Common myeloid progenitor, CD34-positive (primary cell): ENCODE measurements at regions not wholly inside any gene's neighbourhood (a gene's known extent, or its start where the extent isn't known, plus 50 kb on each side); places are given as distances from the start of the nearest gene placed in this dataset.

Experiments
- CTCF ChIA-PET: fragments of 350-600 bp; sonication (Branson Sonifier 250); formaldehyde crosslinking; loops from one replicate; lab custom pipeline; 2021; ENCODE audit warnings: antibody characterized with exemption; lab: Charles Lee
- POLR2A ChIA-PET: fragments of 350-600 bp; sonication (Branson Sonifier 250); formaldehyde crosslinking; loops from one replicate; lab custom pipeline; 2021; ENCODE audit warnings: antibody characterized with exemption; lab: Charles Lee
- DNase-seq, 3 donors: peaks; one replicate each; pipeline versions ENCODE4 v3.0.0 to v3.0.0-alpha.2; 2013
- H3K27ac ChIP-seq, 2 experiments: 1 replicate in 1 of 2; 2 replicates in 1 of 2; pipeline ENCODE4 v1.7.0; 2013; ENCODE audit warnings: inconsistent platforms in 2 of 2, low read length in 2 of 2, mild to moderate bottlenecking in 2 of 2, low read depth in 1 of 2, moderate library complexity in 1 of 2; ENCODE audit not compliant: severe bottlenecking in 2 of 2, insufficient read depth in 1 of 2, poor library complexity in 1 of 2
- H3K27me3 ChIP-seq, 5 experiments: replicated peaks in 2 of 5; 1 replicate in 3 of 5; 2 replicates in 2 of 5; pipeline versions ENCODE4 v1.6.1 to v1.7.0; 2013; ENCODE audit warnings: low read length in 4 of 5, mild to moderate bottlenecking in 2 of 5, moderate library complexity in 2 of 5, inconsistent platforms in 1 of 5; ENCODE audit not compliant: insufficient read depth in 5 of 5, control insufficient read depth in 4 of 5
- H3K36me3 ChIP-seq, 4 experiments: 1 replicate in 2 of 4; 2 replicates in 2 of 4; pipeline versions ENCODE4 v1.6.1 to v1.7.0; 2013; ENCODE audit warnings: low read length in 3 of 4, control low read depth in 1 of 4, mild to moderate bottlenecking in 1 of 4; ENCODE audit not compliant: control insufficient read depth in 4 of 4, insufficient read depth in 4 of 4
- H3K4me1 ChIP-seq, 4 experiments: 1 replicate in 3 of 4; 2 replicates in 1 of 4; pipeline versions ENCODE4 v1.6.1 to v1.7.1; 2013; ENCODE audit warnings: low read length in 3 of 4, mild to moderate bottlenecking in 3 of 4, control low read depth in 1 of 4, inconsistent platforms in 1 of 4, moderate library complexity in 1 of 4; ENCODE audit not compliant: control insufficient read depth in 4 of 4, insufficient read depth in 4 of 4; ENCODE audit errors: control extremely low read depth in 1 of 4
- H3K4me3 ChIP-seq, 7 experiments: 1 replicate in 4 of 7; 2 replicates in 3 of 7; pipeline versions ENCODE4 v1.5.1 to v1.7.0; 2013; ENCODE audit warnings: mild to moderate bottlenecking in 7 of 7, low read length in 6 of 7, moderate library complexity in 6 of 7, inconsistent platforms in 2 of 7, low read depth in 2 of 7, control low read depth in 1 of 7; ENCODE audit not compliant: insufficient read depth in 4 of 7, control insufficient read depth in 1 of 7; ENCODE audit errors: extremely low read depth in 1 of 7
- H3K9me3 ChIP-seq, 5 experiments: 1 replicate in 4 of 5; 2 replicates in 1 of 5; pipeline versions ENCODE4 v1.6.1 to v1.7.1; 2013; ENCODE audit warnings: low read length in 4 of 5, mild to moderate bottlenecking in 2 of 5, inconsistent platforms in 1 of 5, low read depth in 1 of 5, moderate library complexity in 1 of 5; ENCODE audit not compliant: control insufficient read depth in 4 of 5, insufficient read depth in 2 of 5; ENCODE audit errors: control extremely low read depth in 1 of 5
- WGBS: methylation state at CpG from one replicate; pipeline ENCODE4 v1.1.5; 2013; ENCODE audit not compliant: insufficient coverage; 5-methylcytosine and 5-hydroxymethylcytosine counted together

DNA sequence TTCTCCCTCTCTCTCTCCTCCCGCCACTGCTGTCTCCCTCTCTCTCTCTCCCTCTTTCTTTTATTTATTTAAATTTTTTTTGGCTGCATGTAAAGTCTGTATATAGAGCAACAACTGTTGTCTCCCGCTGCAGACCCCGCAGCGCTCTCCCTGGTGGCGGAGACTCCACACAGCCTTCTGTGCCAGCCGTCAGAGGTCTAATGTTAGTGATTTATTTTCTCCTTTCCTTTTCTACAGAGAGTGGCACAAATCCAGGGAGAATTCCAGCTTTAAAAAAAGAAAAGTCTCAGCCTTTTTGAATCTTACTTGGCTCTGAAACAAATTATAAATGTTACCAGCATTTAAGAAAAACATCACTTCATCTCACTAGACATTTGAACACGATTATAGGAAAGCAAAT, 106.2 kb downstream of the FAM9B start:
- CTCF ChIA-PET, result no interaction called here
- Histone ChIP-seq H3K9me3 (no peaks in the 10 kb centered on the region), H3K27ac (no peak overlapping the region), H3K4me3 (no peak overlapping the region), H3K4me1 (no peaks in the 10 kb centered on the region), H3K27me3 (no peaks in the 10 kb centered on the region), H3K36me3 (no peaks in the 10 kb centered on the region)
- POLR2A ChIA-PET, result no interaction called here
- WGBS, result 89% methylated on average over 5 of the region's 7 CpGs
- DNase-seq, result no peak

GRCh38 chrX:8927066-8927635, 106.8 kb downstream of the FAM9B start:
- ChIA-PET CTCF (no interaction called here), POLR2A (no interaction called here)
- H3K9me3 ChIP-seq, result no peaks in the 10 kb centered on the region
- H3K36me3 ChIP-seq, result no peaks in the 10 kb centered on the region
- no peak overlapping the region for H3K4me3 ChIP-seq
- H3K27ac ChIP-seq, result no peak overlapping the region
- no peaks in the 10 kb centered on the region for H3K4me1 ChIP-seq
- WGBS, result 58% methylated on average over 2 of the region's 5 CpGs
- no peak for DNase-seq
- no peaks in the 10 kb centered on the region for H3K27me3 ChIP-seq

DNA sequence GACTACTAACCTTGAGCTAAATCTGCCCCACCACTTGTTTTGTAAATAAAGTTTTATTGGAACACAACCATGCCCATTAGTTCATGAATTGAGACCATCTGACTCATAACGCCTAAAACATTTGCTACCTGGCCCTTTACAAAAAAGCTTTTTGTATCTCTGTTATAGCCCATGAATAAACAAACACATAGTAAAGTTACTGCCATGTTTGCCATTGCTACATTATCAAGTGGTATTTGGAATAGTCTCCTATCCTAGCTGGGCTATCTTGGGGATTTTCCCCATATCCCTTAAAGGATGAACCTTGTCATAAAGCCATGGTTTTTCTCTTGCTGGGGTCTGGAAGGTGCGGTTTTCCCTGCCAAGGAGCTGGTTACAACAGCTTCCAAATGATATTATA, 112.3 kb downstream of the FAM9B start:
- no peak overlapping the region for H3K4me3 ChIP-seq
- CTCF ChIA-PET, result no interaction called here
- DNase-seq, result no peak
- H3K27ac ChIP-seq, result no peak overlapping the region
- H3K9me3 ChIP-seq, result no peaks in the 10 kb centered on the region
- no peaks in the 10 kb centered on the region for H3K27me3 ChIP-seq
- 88% methylated on average over 2 of the region's 2 CpGs for WGBS
- POLR2A ChIA-PET, result no interaction called here
- no peaks in the 10 kb centered on the region for H3K36me3 ChIP-seq
- no peaks in the 10 kb centered on the region for H3K4me1 ChIP-seq

DNA sequence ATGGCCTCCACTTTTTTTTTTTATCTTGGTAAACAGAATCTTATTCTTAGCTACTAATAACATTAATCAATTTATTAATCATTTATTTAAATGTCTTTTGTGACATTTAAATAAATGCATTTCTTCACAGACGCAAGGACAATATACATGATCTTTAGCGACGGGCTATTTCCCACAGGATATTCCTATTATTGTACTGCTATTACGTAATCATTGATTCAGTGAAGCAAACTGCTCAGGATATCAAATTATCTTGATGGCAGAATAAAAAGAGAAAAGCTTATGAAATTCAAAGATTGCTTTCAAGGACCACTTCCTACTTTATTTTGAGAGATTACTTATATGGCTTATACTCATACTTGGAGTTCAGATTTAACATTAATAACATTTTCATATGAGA, 114.1 kb downstream of the FAM9B start:
- no CpG with 5 or more reads among the region's 4 CpGs for WGBS
- Histone ChIP-seq H3K27ac (no peak overlapping the region), H3K4me3 (no peak overlapping the region), H3K4me1 (no peaks in the 10 kb centered on the region), H3K36me3 (no peaks in the 10 kb centered on the region), H3K9me3 (no peaks in the 10 kb centered on the region), H3K27me3 (no peaks in the 10 kb centered on the region)
- CTCF ChIA-PET, result no interaction called here
- POLR2A ChIA-PET, result no interaction called here
- DNase-seq, result no peak

- no peak overlapping the region for H3K4me3 ChIP-seq
- no peaks in the 10 kb centered on the region for H3K4me1 ChIP-seq
- peaks cover 0 to 4% (median 0%) of the 10 kb centered on the region in 5 experiments for H3K27me3 ChIP-seq
- no CpG with 5 or more reads among the region's 1 CpG for WGBS
- ChIA-PET POLR2A (no interaction called here), CTCF (no interaction called here)
- no peak for DNase-seq
- no peaks in the 10 kb centered on the region for H3K36me3 ChIP-seq
- no peaks in the 10 kb centered on the region for H3K9me3 ChIP-seq
- no peak overlapping the region for H3K27ac ChIP-seq
Observed at GRCh38 chrX:8916697-8917096, 115.5 kb upstream of the FAM9A start.

GRCh38 chrX:8914681-8915080, 113.5 kb upstream of the FAM9A start:
- no peak for DNase-seq
- CTCF ChIA-PET, result no interaction called here
- Histone ChIP-seq H3K4me1 (no peaks in the 10 kb centered on the region), H3K27me3 (peaks cover 0 to 5% (median 0%) of the 10 kb centered on the region in 5 experiments), H3K9me3 (no peaks in the 10 kb centered on the region), H3K4me3 (no peak overlapping the region), H3K36me3 (no peaks in the 10 kb centered on the region), H3K27ac (no peak overlapping the region)
- POLR2A ChIA-PET, result no interaction called here
- 100% methylated on average over 1 of the region's 4 CpGs for WGBS

- H3K27me3 ChIP-seq, result peaks cover 0 to 5% (median 0%) of the 10 kb centered on the region in 5 experiments
- ChIA-PET POLR2A (no interaction called here), CTCF (no interaction called here)
- H3K4me3 ChIP-seq, result no peak overlapping the region
- H3K27ac ChIP-seq, result no peak overlapping the region
- 85% methylated on average over 5 of the region's 6 CpGs for WGBS
- no peaks in the 10 kb centered on the region for H3K9me3 ChIP-seq
- H3K36me3 ChIP-seq, result no peaks in the 10 kb centered on the region
- H3K4me1 ChIP-seq, result no peaks in the 10 kb centered on the region
- no peak for DNase-seq
Observed at GRCh38 chrX:8913655-8914409, 112.6 kb upstream of the FAM9A start.
